DND-41 (cell line): ENCODE measurements at regions not wholly inside any gene's neighbourhood (a gene's known extent, or its start where the extent isn't known, plus 50 kb on each side); places are given as distances from the start of the nearest gene placed in this dataset.
"Not testable (repeated sequence)": the region's sequence is repeated elsewhere in the genome, so short reads cannot be mapped to it uniquely, and the experiment has no call there.

Experiments used
- ATAC-seq: fragments of 200-7000 bp; cut with Tn5 transposase; 3 replicates; pipeline ENCODE4 v1.9.1; 2021; ENCODE audit warnings: low read depth; ENCODE audit not compliant: insufficient read depth
- DNase-seq: peaks from one replicate; pipeline ENCODE4 v3.0.0-alpha.2; 2020
- H2AFZ ChIP-seq: 2 replicates; pipeline ENCODE4 v1.6.0; 2012; ENCODE audit warnings: low read depth, low read length
- H3K27ac ChIP-seq: 2 replicates; pipeline ENCODE4 v1.5.1; 2012; ENCODE audit warnings: low read length, inconsistent platforms
- H3K27me3 ChIP-seq: fragments of 200-600 bp; sonication (generic); 2 replicates; pipeline ENCODE4 v1.6.0; 2012; ENCODE audit warnings: low read length, mild to moderate bottlenecking, inconsistent platforms; ENCODE audit not compliant: insufficient read depth, poor library complexity
- H3K36me3 ChIP-seq: 2 replicates; pipeline ENCODE4 v1.5.1; 2012; ENCODE audit warnings: low read length, inconsistent platforms; ENCODE audit not compliant: insufficient read depth
- H3K4me1 ChIP-seq: 2 replicates; pipeline ENCODE4 v1.5.1; 2012; ENCODE audit warnings: mild to moderate bottlenecking, low read length; ENCODE audit not compliant: insufficient read depth
- H3K4me2 ChIP-seq: 2 replicates; pipeline ENCODE4 v1.6.0; 2012; ENCODE audit warnings: mild to moderate bottlenecking, moderate library complexity, low read length, inconsistent platforms; ENCODE audit not compliant: insufficient read depth
- H3K4me3 ChIP-seq, 2 experiments: fragments of 200-600 bp in 1 of 2; shearing (Covaris generic) in 1 of 2; 2 replicates each; pipeline ENCODE4 v1.5.1; 2012 to 2016; ENCODE audit warnings: inconsistent platforms in 2 of 2, low read length in 2 of 2, mild to moderate bottlenecking in 2 of 2, low read depth in 1 of 2, moderate library complexity in 1 of 2
- H3K79me2 ChIP-seq: 2 replicates; pipeline ENCODE4 v1.6.0; 2012; ENCODE audit warnings: low read length, inconsistent platforms; ENCODE audit not compliant: insufficient read depth
- H3K9ac ChIP-seq: 2 replicates; pipeline ENCODE4 v1.6.0; 2012; ENCODE audit warnings: low read depth, mild to moderate bottlenecking, inconsistent platforms, low read length, moderate library complexity
- H3K9me3 ChIP-seq: 2 replicates; pipeline ENCODE4 v1.5.1; 2012; ENCODE audit warnings: low read length, moderate library complexity, mild to moderate bottlenecking, inconsistent platforms; ENCODE audit not compliant: insufficient read depth, severe bottlenecking
- H4K20me1 ChIP-seq: 2 replicates; pipeline ENCODE4 v1.6.0; 2012; ENCODE audit warnings: low read length; ENCODE audit not compliant: insufficient read depth
- EZH2 ChIP-seq: IDR thresholded peaks from 3 replicates; pipeline ENCODE4 v1.6.1; 2012; ENCODE audit warnings: borderline replicate concordance, low read depth, mild to moderate bottlenecking, moderate library complexity, low read length, inconsistent platforms; ENCODE audit not compliant: severe bottlenecking
- TF ChIP-seq, protein P1 (sequence below): IDR thresholded peaks from 2 replicates; pipeline ENCODE4 v1.5.1; 2012; ENCODE audit warnings: borderline replicate concordance, low read length, moderate library complexity, mild to moderate bottlenecking; ENCODE audit not compliant: poor library complexity, severe bottlenecking; ENCODE audit errors: extremely low read depth

DNA sequence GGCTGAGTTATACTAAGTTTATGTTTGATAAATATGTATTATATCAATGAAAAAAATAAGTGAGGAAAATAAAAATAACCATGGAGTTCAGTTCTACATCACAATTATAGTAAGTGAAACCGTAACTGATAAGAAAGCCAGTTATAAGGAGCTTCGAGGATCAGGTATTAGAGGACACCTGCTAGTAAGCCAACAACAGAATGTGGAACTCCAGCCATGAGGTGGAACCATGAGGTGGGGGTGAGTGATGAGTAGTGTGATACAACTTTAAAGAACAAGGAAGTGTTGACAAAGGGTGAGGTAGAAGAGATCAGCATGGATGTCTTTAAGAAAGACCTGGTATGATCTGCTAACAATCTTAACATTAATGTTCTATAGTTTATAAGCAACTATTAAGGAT lies 452.9 kb downstream of the GUCY1A2 start:
- Histone ChIP-seq H3K4me1 (peaks cover 11% of the 10 kb centered on the region; the same call in 1 of the 2 replicates), H3K9ac (no peak overlapping the region), H3K36me3 (no peaks in the 10 kb centered on the region), H3K4me2 (no peak overlapping the region), H4K20me1 (no peaks in the 10 kb centered on the region), H2AFZ (no peak overlapping the region), H3K79me2 (no peaks in the 10 kb centered on the region), H3K9me3 (peaks cover 13% of the 10 kb centered on the region), H3K27ac (no peak overlapping the region), H3K27me3 (no peaks in the 10 kb centered on the region), H3K4me3 (no peak overlapping the region)
- ATAC-seq (no peak), DNase-seq (no peak)
- TF ChIP-seq, protein P1, sequence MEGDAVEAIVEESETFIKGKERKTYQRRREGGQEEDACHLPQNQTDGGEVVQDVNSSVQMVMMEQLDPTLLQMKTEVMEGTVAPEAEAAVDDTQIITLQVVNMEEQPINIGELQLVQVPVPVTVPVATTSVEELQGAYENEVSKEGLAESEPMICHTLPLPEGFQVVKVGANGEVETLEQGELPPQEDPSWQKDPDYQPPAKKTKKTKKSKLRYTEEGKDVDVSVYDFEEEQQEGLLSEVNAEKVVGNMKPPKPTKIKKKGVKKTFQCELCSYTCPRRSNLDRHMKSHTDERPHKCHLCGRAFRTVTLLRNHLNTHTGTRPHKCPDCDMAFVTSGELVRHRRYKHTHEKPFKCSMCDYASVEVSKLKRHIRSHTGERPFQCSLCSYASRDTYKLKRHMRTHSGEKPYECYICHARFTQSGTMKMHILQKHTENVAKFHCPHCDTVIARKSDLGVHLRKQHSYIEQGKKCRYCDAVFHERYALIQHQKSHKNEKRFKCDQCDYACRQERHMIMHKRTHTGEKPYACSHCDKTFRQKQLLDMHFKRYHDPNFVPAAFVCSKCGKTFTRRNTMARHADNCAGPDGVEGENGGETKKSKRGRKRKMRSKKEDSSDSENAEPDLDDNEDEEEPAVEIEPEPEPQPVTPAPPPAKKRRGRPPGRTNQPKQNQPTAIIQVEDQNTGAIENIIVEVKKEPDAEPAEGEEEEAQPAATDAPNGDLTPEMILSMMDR: no peak
- no peak for TF ChIP-seq EZH2

DNA sequence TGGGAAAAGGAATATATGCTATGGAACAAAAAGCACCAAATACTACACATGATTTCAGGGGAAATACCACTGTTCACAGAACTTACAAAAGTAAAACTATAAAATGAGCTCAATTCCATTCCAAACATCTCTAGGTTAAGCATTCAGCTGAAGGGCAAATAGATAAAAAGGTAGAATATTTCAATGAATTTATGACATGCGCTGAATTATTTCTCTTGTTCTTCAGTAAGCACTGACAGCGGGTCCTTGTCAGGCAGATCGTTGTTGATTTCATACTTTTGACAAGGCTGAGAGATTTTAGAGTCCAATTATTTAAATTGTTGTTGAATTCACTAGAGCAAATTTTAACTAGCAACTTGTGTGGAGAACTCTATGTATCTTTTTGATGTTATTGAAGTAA lies 449.6 kb downstream of the GUCY1A2 start:
- Histone ChIP-seq H3K27me3 (no peaks in the 10 kb centered on the region), H3K4me2 (no peak overlapping the region), H3K4me1 (peaks cover 11% of the 10 kb centered on the region; the same call in 1 of the 2 replicates), H3K9ac (no peak overlapping the region), H3K9me3 (peaks cover 34% of the 10 kb centered on the region), H2AFZ (no peak overlapping the region; the same call in 1 of the 2 replicates), H3K79me2 (no peaks in the 10 kb centered on the region), H3K27ac (no peak overlapping the region), H4K20me1 (no peaks in the 10 kb centered on the region), H3K36me3 (peaks cover 8% of the 10 kb centered on the region; the same call in 1 of the 2 replicates), H3K4me3 (no peak overlapping the region)
- TF ChIP-seq, protein P1: no peak
- TF ChIP-seq EZH2: no peak
- ATAC-seq (no peak), DNase-seq (no peak)

DNA sequence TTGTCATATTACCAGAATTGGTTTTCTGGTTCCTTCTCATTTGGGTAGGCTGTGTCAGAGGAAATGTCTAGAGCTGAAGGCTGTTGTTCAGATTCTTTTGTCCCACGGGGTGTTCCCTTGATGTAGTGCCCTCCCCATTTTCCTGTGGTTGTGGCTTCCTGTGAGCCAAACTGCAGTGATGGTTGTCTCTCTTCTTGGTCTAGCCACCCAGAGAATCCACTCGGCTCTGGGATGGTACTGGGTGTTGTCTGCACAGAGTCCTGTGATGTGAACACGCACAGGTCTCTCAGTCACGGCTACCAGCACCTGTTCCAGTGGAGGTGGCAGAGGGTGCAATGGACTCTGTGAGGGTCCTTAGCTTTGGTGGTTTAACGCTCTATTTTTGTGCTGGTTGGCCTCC lies 440.9 kb downstream of the GUCY1A2 start:
- peak overlapping the region; percentile 59 for H3K9ac ChIP-seq
- peak overlapping the region; percentile 32; the same call in 1 of the 2 replicates for H3K4me2 ChIP-seq
- DNase-seq: peak; percentile 93

DNA sequence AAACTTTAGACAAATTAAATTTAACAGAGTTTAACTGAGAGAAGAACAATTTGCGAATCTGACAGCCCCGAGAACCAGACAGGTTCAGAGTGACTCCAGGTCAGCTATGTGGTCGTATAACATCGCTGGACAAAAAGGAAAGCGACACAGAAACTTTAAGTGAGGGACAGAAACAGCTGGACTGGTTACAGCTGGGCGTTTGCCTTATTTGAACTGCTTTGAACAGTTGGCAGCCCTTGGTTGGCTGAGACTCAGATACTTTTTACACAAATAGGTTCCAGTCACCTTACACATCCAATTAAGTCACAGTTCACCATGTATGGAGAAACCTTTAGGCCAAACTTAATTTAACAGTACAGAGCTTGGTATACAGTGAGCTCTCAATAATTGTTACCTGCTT lies 436.9 kb downstream of the GUCY1A2 start:
- Histone ChIP-seq H3K4me3 (no peak overlapping the region), H3K79me2 (no peaks in the 10 kb centered on the region), H3K27me3 (no peaks in the 10 kb centered on the region), H3K36me3 (peaks cover 10% of the 10 kb centered on the region; the same call in 1 of the 2 replicates), H3K9ac (no peak overlapping the region), H4K20me1 (no peaks in the 10 kb centered on the region), H3K9me3 (peaks cover 39% of the 10 kb centered on the region), H2AFZ (peak overlapping the region; percentile 41; the same call in 1 of the 2 replicates), H3K4me2 (no peak overlapping the region), H3K27ac (peak overlapping the region; percentile 14; the same call in 1 of the 2 replicates), H3K4me1 (peaks cover 43% of the 10 kb centered on the region)
- no peak for TF ChIP-seq EZH2
- TF ChIP-seq, protein P1: no peak
- ATAC-seq: no peak
- no peak for DNase-seq

More for the DNA sequence above, 440.9 kb downstream of the GUCY1A2 start:
- not testable (repeated sequence) for H3K27me3 ChIP-seq, H4K20me1 ChIP-seq, H3K79me2 ChIP-seq
- peaks cover 50% of the 10 kb centered on the region for H3K4me1 ChIP-seq
- peak overlapping the region in 1 of 2 experiments; percentile 34; a peak in 1 of 4 replicates for H3K4me3 ChIP-seq
- H3K36me3 ChIP-seq: peaks cover 26% of the 10 kb centered on the region
- H2AFZ ChIP-seq: peak overlapping the region; percentile 67
- H3K27ac ChIP-seq: peak overlapping the region; percentile 99
- H3K9me3 ChIP-seq: peaks cover 66% of the 10 kb centered on the region
- peak; percentile 98 for ATAC-seq
